ENCODE measurements at regions not wholly inside any gene's neighbourhood (a gene's known extent, or its start where the extent isn't known, plus 50 kb on each side); places are given as distances from the start of the nearest gene placed in this dataset.

DNA sequence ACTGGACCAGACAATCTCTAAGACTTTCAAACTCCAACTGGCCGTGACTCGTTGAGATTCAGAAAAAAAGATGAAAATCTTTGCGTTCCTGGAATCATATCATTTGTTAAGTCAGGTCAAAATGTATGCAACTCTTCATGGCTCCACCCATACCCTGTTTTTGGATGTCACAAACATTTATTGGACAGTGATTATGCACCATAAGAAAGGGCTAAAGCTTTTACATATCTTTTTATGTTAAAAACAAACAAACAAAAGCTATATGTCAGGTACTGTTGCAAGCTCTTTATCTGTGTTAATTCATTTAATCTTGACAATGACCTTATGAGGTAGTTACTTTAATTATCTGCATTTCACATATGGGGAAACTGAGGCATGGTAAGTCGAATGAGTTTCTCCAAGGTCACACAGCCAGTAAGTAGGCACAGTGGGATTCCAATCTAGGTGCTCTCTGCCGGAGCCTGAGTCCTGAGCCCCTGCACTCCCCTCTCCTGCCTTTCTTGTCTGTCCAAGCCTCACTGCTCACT, 145.7 kb upstream of the MYCN start:
- DNase-seq (ENCODE audit: low read depth), result no peak

- DNase-seq (ENCODE audit: low read depth), result no peak
Measured at GRCh38 chr2:15795426-15795825, 144.9 kb upstream of the MYCN start.

DNA sequence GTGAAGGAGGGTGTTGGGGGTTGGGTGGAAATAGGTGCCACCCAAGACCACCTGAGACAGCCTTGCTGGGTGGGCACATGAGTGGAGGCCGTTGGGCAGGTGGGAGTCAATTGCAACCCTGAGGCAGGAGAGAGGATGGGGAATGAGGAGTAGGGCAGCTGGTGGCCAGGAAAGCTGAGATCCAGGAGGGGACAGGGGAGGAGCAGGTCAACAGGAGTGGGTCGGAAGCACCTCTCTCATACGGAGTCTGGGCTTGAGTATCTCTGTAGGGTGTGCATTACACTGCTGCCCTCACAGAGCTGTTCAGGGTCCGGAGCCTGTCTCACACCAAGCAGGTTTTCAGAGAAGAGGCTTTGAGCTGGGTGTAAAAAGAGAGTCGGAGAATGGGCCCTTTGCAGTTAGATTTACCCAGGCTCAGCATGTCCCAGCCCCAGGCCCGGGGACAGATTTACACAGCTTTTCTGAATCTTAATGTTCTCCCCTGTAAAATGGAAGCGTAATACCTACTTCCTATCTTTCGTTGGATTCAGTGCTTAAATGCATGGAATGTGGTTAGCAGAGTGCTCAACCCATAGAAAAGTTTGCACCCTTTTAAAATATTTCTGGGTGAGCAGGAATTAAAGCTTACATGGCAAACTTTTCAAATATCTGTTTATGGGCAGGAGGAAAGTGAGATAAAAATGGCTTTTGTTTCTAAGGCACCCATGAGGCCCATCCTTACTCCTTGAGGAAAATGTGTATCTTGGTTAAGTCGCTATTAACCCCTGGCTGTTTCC, 144.0 kb upstream of the MYCN start:
- DNase-seq (ENCODE audit: low read depth), result no peak

DNA sequence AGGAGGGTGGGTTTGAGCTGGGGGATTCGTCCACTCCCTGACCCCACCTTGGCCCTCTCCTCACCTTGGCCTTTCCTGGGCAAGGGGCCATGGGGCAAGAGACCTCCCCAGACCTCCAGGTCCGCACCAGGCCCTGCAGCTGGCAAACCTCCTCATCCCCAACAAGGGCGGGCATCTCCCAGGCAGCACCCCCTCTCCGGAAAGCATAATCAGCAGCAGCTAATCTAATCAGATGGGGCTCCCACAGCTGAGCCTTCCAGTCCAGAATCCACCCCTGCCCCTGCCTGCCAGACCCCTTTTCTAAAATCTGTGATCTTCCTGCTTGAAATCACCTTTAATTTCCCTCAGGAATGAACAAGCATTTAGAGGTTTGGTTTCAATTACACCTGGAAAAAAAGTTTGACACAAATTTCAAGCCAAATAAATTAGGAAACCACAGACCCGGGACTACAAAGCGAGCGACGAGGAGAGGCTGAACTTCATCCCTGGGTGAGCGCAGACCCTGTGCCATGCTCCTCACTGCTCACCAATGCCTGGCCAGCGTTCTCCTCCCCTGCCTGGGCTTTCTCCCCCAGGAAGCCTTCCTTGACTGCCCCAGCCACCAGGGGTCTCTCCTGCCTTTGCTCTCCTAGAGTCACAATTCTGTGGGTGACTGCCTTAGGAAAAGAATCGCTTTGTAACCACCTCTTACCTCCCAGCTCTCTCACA, 143.0 kb upstream of the MYCN start:
- no peak for DNase-seq (ENCODE audit: low read depth)

- DNase-seq (ENCODE audit: low read depth), result no peak
Measured at GRCh38 chr2:15797939-15798281, 142.4 kb upstream of the MYCN start.

DNA sequence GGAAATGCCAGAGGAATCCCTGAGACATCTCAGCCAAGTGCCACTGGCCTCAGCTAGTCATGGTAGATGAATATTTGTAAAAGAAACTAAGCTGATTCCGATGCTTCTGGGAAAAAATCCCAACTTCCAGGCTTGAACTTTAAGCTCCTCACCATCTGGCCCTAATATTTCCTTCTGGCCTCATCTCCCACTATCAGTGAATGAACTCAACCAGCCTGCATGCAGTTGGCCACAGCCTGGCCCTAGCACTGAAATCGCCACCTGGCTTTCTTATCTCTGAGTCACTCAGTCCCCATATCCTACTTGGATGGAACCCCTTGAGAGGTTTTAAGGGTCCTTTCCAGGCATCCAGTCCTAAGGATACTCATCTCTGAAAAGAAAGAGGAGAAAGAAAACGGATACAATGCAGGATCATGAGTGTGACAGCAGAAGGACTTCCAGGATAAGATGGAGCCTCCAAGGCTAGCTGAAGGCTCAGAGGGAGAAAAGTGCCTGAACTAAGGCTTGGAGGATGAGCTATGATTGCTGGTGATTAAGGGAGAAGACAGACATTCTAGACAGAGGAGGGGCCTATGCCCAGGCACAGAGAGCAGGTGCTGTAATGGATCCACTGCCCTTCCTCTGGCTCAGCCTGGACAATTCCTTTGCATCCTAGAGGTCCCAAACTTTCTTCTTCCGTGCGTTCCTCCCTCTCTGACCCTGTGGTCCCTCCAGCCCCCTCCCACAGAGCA, 141.5 kb upstream of the MYCN start:
- no peak for DNase-seq (ENCODE audit: low read depth)

DNA sequence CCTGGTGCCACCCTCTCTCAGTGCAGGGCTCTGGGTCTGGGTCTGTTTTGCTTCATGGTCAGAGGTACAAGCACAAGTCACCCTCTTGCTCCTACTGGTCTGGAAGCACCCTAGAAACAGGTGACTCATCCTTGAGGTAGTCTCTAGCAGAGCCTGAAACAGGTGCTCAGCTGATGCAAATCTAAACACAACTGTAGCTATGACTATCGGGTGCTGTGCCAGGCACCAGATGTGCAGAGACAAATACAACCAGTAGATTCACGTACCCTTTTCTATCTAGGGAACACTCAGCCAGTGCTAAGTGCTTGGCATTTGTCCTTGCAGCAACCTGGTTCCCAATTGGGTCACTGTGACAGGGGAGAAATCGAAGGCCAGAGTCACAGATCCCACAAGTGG, 140.9 kb upstream of the MYCN start:
- no peak for DNase-seq (ENCODE audit: low read depth)

GRCh38 chr2:15800495-15801329, 139.6 kb upstream of the MYCN start:
- DNase-seq (ENCODE audit: low read depth), result no peak

DNA sequence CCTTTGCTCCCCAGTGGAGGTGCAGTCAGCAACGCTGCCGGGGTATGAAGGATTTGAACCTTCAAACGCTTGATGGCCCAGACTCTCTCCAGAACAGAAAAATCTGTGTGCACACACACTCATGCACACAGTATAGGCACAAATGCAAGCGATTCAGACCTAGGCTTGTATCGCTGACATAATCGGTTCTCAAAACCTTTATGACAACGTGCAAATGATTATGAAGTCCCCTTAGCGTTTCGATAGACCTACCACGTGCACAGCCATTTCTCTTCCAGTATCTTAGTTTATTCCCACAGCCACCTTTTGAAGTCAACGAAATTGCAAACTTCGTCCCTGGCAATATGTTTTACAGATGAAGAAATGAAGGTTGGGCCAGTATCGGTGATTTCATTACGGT, 138.9 kb upstream of the MYCN start:
- no peak for DNase-seq (ENCODE audit: low read depth)

DNA sequence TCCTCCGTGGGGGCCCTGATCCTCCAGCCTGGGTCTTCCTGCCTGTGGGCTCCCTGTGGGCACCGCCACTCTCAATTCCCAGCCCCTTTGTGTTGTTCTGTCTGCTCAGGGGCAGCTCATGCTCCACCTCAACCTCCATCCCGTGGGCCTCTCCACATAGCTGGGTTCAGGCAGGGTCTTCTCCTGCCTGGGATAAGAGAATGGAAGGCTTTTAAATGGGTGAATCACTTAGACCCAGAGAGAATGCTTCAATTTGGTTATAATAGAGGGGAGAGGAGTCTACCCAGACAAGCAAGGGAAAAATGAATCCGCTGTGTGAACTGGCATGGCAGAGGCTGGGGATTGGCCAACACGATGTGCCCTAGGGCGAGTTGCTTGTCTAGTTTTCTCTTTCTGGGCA, 138.4 kb upstream of the MYCN start:
- no peak for DNase-seq (ENCODE audit: low read depth)

DNA sequence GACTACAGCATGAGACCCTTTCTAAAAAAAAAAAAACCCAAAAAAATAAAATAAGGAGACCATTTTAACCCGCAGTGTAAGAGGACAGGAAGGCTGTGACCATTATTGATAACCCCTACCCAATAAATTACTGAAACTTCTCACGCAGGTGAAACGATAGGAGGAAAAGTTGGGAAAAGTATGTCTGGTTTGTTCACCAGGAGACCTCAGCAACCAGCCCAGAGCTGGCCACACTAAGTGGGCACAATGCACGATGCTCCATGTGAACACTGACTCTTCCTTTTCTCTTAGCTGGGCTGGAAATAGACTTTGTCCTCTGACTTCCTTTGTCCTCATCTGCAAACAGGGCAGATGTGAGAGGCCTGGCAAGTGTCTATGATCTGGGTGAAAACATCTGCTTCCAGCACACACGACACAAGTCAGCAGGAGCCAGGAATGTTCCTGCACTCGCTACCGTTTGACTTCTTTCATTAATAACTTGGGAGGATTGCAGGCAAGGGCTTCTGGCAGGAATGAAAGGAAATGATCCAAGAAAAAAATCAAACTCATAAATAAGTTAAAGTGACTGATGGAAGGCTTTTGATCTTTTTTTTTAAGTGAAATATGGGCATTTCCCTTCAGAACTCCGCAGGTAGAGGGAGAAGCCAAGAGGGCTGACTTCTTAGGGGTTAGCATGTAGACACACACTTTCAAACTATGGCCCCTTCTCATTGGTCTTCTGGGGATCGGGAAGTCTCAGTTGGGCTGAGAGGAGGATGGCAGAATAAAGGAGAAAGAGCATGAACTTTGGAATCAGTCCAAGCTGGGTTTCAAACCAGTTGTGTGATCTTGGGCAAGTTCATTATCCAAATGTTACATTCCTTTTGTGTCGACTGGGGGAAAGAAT, 137.4 kb upstream of the MYCN start:
- no peak for DNase-seq (ENCODE audit: low read depth)

- DNase-seq (ENCODE audit: low read depth), result no peak
Measured at GRCh38 chr2:15803543-15804245, 136.7 kb upstream of the MYCN start.

- DNase-seq (ENCODE audit: low read depth), result no peak
Measured at GRCh38 chr2:15804246-15804619, 136.1 kb upstream of the MYCN start.

DNA sequence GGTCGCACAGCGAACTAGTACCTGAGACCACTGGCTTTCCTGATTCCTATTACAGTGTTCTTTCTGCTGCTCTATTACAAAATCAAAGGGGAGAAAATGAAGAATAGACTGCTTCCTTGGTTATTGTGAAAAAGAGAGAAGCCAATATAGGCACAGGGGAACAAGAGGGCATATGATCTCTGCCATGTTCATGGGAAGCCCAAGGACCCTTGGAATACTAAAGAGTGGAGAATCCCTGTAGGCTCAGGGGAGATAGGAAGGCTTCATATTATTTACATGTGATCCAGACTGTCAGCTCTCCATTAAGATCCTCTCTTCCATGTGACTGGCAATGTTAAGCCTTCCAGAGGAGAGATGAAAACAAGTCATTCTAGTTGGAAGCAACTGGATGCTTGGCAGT, 135.7 kb upstream of the MYCN start:
- DNase-seq (ENCODE audit: low read depth), result no peak

GRCh38 chr2:15805206-15805605, 135.1 kb upstream of the MYCN start:
- no peak for DNase-seq (ENCODE audit: low read depth)

DNA sequence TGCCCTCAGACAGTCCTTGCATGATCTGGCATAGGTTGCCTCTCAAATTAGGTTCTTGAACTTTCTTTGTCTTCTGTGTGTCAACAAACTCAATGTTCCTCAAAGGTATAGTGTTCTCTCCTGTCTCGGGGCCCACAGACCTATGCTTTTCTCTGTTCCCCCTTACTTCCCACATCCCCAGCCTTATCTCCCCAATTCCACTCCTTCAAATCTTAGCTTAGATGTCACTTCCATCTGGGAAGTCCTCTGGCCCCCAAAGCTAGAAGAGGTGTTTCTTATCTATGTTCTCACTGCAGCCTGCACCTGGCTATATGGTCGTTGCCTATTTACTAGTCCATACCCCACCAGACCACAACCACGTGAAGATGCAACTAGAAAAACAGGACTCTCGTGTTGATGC, 134.6 kb upstream of the MYCN start:
- DNase-seq (ENCODE audit: low read depth), result no peak

GRCh38 chr2:15806801-15807417, 133.4 kb upstream of the MYCN start:
- no peak for DNase-seq (ENCODE audit: low read depth)

- DNase-seq (ENCODE audit: low read depth), result no peak
Measured at GRCh38 chr2:15807418-15808203, 132.7 kb upstream of the MYCN start.
